ENCODE measurements at regions not wholly inside any gene's neighbourhood (a gene's known extent, or its start where the extent isn't known, plus 50 kb on each side); places are given as distances from the start of the nearest gene placed in this dataset.

DNA sequence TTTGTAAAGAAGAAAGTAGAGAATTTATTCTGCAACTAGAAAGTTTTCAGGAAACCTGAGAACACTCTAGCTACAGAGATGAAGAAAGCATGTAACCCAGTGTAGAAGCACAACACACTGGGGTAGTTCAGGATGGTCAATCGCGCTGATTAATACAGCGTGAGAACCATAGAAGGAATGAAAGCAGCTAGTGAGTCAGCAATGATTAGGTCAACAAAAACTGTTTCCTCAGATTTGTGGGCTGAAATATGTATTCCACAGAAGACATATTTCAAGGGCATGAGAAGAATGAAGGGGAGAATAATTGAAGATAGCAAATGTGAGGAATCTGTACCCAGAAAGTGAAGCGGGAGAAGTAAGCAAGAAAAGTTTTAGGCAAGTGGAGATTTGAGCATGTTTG, 97.8 kb upstream of the ADGRL2 start:
- peak; percentile 28 for DNase-seq
- CTCF ChIA-PET, result no interaction called here
- no peaks in the 10 kb centered on the region for H3K9me3 Mint-ChIP-seq (ENCODE audit: low read depth, unreplicated experiment)
- H3K27me3 Mint-ChIP-seq (ENCODE audit: unreplicated experiment), result no peaks in the 10 kb centered on the region
- TF ChIP-seq CTCF (IDR thresholded peaks at IDR 0.05; ENCODE audit: unreplicated experiment), result no peak
- H3K27ac Mint-ChIP-seq (ENCODE audit: unreplicated experiment), result peak overlapping the region; percentile 83
- intact Hi-C loops (cut with micrococcal nuclease; ENCODE audit: unreplicated experiment), result loop anchor here (2.0 kb wide), 1 partner anchor 20 kb away; no protein-coding TSS in a partner anchor
- peaks cover 69% of the 10 kb centered on the region for H3K4me1 Mint-ChIP-seq (ENCODE audit: low read depth, unreplicated experiment)
- H3K4me3 Mint-ChIP-seq (ENCODE audit: low read depth, unreplicated experiment), result peak overlapping the region; percentile 50
- BruUV-seq (replicated peaks), result no TSS peak
- no peaks in the 10 kb centered on the region for H3K36me3 Mint-ChIP-seq (ENCODE audit: insufficient read depth, unreplicated experiment)

DNA sequence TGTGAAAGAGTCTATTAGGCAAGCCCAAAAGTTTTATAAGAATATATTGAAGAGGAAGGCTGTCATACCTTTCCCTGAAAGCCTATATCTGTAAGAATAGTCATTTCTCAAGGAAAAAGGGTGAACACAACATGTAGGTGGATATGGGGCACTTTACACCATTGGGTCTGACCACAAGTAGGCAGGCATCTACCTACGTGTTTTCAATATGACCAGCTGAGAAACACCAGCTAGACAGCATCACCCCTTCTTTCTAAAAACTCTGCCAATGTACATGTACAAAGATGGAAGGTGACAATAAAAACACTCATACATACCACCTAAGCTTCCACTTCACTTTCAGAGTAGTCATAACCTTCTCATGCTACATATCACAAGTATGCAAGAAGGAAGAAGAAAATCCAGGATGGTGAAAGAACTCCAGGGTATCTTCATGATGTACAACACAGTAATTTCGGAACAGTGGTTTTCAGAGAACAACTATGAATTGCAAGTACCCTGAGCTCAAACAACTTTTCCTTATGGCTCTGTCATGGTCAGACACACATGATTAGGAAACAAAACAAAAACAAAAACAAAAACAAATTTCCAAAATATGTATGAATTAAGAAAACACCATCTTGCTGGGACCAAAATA, 98.5 kb upstream of the ADGRL2 start:
- no peak for TF ChIP-seq CTCF (IDR thresholded peaks at IDR 0.05; ENCODE audit: unreplicated experiment)
- DNase-seq, result no peak
- CTCF ChIA-PET, result no interaction called here
- H3K4me3 Mint-ChIP-seq (ENCODE audit: low read depth, unreplicated experiment), result no peak overlapping the region
- H3K36me3 Mint-ChIP-seq (ENCODE audit: insufficient read depth, unreplicated experiment), result no peaks in the 10 kb centered on the region
- intact Hi-C loops (cut with micrococcal nuclease; ENCODE audit: unreplicated experiment), result loop anchor here (2.0 kb wide), 1 partner anchor 19 kb away; no protein-coding TSS in a partner anchor
- BruUV-seq (replicated peaks), result no TSS peak
- no peaks in the 10 kb centered on the region for H3K27me3 Mint-ChIP-seq (ENCODE audit: unreplicated experiment)
- peak overlapping the region; percentile 83 for H3K27ac Mint-ChIP-seq (ENCODE audit: unreplicated experiment)
- peaks cover 67% of the 10 kb centered on the region for H3K4me1 Mint-ChIP-seq (ENCODE audit: low read depth, unreplicated experiment)
- no peaks in the 10 kb centered on the region for H3K9me3 Mint-ChIP-seq (ENCODE audit: low read depth, unreplicated experiment)

DNA sequence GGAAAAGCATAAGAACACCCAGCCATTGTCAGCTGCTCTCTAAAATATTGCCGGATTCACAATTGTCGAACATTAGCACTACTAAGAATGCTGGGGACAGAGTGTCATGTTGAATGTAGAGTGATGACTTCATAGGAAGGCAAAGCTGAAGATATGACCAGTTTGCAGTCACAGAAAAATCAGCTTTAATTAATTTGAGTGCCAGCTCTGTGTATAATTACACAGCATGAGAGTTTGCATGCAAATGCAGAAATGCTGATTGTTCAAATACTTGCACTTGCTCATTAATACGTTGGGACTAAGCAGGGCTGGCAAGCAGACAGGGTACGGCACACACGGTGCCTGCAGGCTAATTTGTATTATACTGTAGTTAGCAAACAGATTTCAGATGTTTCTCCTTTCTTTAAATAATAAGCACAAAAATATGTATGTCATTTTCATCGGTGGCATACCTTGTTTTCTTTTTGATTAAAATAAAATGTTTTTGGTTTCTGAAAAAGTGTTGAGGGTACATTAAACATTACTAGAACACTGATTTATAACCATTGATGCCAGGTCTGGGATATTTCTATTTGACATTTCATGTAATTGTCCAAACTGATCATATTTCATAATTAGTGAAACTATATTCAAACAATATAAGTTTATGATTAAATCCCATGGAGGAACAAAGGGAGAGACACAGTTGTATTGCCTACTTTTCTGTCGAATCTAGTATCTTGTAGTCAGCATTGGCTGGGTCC, 99.8 kb upstream of the ADGRL2 start:
- peak overlapping the region; percentile 18 for H3K4me3 Mint-ChIP-seq (ENCODE audit: low read depth, unreplicated experiment)
- no peaks in the 10 kb centered on the region for H3K36me3 Mint-ChIP-seq (ENCODE audit: insufficient read depth, unreplicated experiment)
- no TSS peak for BruUV-seq (replicated peaks)
- H3K27ac Mint-ChIP-seq (ENCODE audit: unreplicated experiment), result no peak overlapping the region
- intact Hi-C loops (cut with micrococcal nuclease; ENCODE audit: unreplicated experiment), result no loop called here
- TF ChIP-seq CTCF (IDR thresholded peaks at IDR 0.05; ENCODE audit: unreplicated experiment), result no peak
- no peaks in the 10 kb centered on the region for H3K9me3 Mint-ChIP-seq (ENCODE audit: low read depth, unreplicated experiment)
- no peak for DNase-seq
- CTCF ChIA-PET, result no interaction called here
- H3K4me1 Mint-ChIP-seq (ENCODE audit: low read depth, unreplicated experiment), result peaks cover 58% of the 10 kb centered on the region
- no peaks in the 10 kb centered on the region for H3K27me3 Mint-ChIP-seq (ENCODE audit: unreplicated experiment)

DNA sequence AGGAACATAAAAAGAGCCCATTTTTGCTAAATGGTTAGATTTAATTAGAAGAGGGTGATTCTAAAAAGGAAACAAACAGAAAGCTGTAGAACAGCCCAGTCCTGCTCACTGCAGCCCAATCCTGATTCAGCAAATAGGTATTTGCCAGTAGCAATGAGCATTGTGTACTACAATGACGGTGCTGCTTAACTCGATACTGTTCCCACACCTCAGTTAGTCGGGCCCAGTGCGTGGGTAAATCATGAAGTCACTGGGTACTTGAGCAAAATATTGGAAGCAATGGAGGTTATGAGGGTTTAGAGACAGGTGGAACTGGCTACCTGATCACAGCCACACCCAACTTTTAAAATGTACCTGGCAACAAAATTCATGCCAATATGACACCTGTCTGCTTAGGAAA, 101.5 kb upstream of the ADGRL2 start:
- Mint-ChIP-seq H3K27ac (ENCODE audit: unreplicated experiment) (peak overlapping the region; percentile 68), H3K4me3 (ENCODE audit: low read depth, unreplicated experiment) (peak overlapping the region; percentile 27), H3K9me3 (ENCODE audit: low read depth, unreplicated experiment) (no peaks in the 10 kb centered on the region), H3K4me1 (ENCODE audit: low read depth, unreplicated experiment) (peaks cover 56% of the 10 kb centered on the region), H3K36me3 (ENCODE audit: insufficient read depth, unreplicated experiment) (no peaks in the 10 kb centered on the region), H3K27me3 (ENCODE audit: unreplicated experiment) (no peaks in the 10 kb centered on the region)
- BruUV-seq (replicated peaks), result no TSS peak
- TF ChIP-seq CTCF (IDR thresholded peaks at IDR 0.05; ENCODE audit: unreplicated experiment), result no peak
- intact Hi-C loops (cut with micrococcal nuclease; ENCODE audit: unreplicated experiment), result no loop called here
- CTCF ChIA-PET, result no interaction called here
- DNase-seq, result peak; percentile 42
